ENCODE measurements at regions not wholly inside any gene's neighbourhood (a gene's known extent, or its start where the extent isn't known, plus 50 kb on each side); places are given as distances from the start of the nearest gene placed in this dataset.

- TF ChIP-seq NFIC (IDR thresholded peaks at IDR 0.05; ENCODE audit: borderline replicate concordance): no peak
- TF ChIP-seq EP300 (IDR thresholded peaks at IDR 0.05; ENCODE audit: borderline replicate concordance in 1 of 2, low read depth in 1 of 2, low read length in 1 of 2): no peak
- TF ChIP-seq, protein P1, sequence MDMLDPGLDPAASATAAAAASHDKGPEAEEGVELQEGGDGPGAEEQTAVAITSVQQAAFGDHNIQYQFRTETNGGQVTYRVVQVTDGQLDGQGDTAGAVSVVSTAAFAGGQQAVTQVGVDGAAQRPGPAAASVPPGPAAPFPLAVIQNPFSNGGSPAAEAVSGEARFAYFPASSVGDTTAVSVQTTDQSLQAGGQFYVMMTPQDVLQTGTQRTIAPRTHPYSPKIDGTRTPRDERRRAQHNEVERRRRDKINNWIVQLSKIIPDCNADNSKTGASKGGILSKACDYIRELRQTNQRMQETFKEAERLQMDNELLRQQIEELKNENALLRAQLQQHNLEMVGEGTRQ (IDR thresholded peaks at IDR 0.05; ENCODE audit: borderline replicate concordance, low read depth, low read length): no peak
- no peak for TF ChIP-seq RAD21 (IDR thresholded peaks at IDR 0.05; ENCODE audit: low read length)
- TF ChIP-seq MAX (IDR thresholded peaks at IDR 0.05; ENCODE audit: low read depth): no peak
- TF ChIP-seq FOXM1 (IDR thresholded peaks at IDR 0.05; ENCODE audit: low read depth): no peak
- TF ChIP-seq FOSL2 (IDR thresholded peaks at IDR 0.05; ENCODE audit: borderline replicate concordance, low read depth): no peak
- no peak for TF ChIP-seq RXRA (IDR thresholded peaks at IDR 0.05; ENCODE audit: borderline replicate concordance, low read depth)
- TF ChIP-seq SMC3 (IDR thresholded peaks at IDR 0.05; ENCODE audit: low read depth, low read length): no peak
- TF ChIP-seq GABPA (IDR thresholded peaks at IDR 0.05; ENCODE audit: low read depth): no peak
These were observed 674.4 kb downstream of the SEMA5A start (continued) for GRCh38 chr5:8871446-8871845.

DNA sequence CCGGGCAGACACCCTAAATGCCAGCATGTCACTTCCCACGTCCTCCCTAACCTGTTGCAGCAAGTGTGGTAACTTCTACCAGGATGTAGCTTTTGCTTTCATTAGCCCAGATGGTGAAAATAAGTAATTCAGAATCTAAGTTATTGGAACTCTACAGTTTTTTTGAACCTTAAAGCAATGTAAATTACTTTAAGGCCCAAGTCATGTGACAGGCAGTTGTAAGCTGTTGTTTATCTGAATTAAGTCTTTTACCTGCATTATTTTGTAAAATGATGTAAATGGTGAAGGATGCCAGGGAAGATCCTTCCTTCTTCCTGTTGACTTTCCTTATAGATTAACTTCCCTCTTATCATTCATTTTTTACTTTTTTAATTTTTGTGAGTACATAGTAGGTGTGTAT, 670.2 kb downstream of the SEMA5A start:
- H3K4me1 ChIP-seq (ENCODE audit: control insufficient read depth in 1 of 2, insufficient read depth in 2 of 2, low read depth in 1 of 2, low read length in 1 of 2): no peaks in the 10 kb centered on the region
- DNase-seq: no peak
- CTCF ChIA-PET: no interaction called here

More for the DNA sequence above, 670.2 kb downstream of the SEMA5A start:
- H3K27ac ChIP-seq (ENCODE audit: low read depth in 2 of 2, low read length in 1 of 2): no peak overlapping the region
- no peaks in the 10 kb centered on the region for H4K20me1 ChIP-seq (ENCODE audit: insufficient read depth)
- POLR2A ChIA-PET: no interaction called here
- no peak overlapping the region for H2AFZ ChIP-seq (ENCODE audit: low read depth)
- H3K27me3 ChIP-seq (ENCODE audit: insufficient read depth): no peaks in the 10 kb centered on the region; the same call in 1 of the 2 replicates
- no peaks in the 10 kb centered on the region for H3K9me2 ChIP-seq
- no peak overlapping the region for H3K4me2 ChIP-seq
- H3K9me3 ChIP-seq: no peaks in the 10 kb centered on the region
- no peaks in the 10 kb centered on the region for H3K36me3 ChIP-seq (replicated peaks in 1 of 2; ENCODE audit: control insufficient read depth in 1 of 2, insufficient read depth in 2 of 2, low read length in 1 of 2)
- no peak for TF ChIP-seq TAF1 (IDR thresholded peaks at IDR 0.05; ENCODE audit: borderline replicate concordance, low read depth, low read length)
- no peak for TF ChIP-seq TCF12 (IDR thresholded peaks at IDR 0.05)
- no peak for TF ChIP-seq TEAD4 (IDR thresholded peaks at IDR 0.05; ENCODE audit: borderline replicate concordance, insufficient read depth)
- TF ChIP-seq, protein P2, sequence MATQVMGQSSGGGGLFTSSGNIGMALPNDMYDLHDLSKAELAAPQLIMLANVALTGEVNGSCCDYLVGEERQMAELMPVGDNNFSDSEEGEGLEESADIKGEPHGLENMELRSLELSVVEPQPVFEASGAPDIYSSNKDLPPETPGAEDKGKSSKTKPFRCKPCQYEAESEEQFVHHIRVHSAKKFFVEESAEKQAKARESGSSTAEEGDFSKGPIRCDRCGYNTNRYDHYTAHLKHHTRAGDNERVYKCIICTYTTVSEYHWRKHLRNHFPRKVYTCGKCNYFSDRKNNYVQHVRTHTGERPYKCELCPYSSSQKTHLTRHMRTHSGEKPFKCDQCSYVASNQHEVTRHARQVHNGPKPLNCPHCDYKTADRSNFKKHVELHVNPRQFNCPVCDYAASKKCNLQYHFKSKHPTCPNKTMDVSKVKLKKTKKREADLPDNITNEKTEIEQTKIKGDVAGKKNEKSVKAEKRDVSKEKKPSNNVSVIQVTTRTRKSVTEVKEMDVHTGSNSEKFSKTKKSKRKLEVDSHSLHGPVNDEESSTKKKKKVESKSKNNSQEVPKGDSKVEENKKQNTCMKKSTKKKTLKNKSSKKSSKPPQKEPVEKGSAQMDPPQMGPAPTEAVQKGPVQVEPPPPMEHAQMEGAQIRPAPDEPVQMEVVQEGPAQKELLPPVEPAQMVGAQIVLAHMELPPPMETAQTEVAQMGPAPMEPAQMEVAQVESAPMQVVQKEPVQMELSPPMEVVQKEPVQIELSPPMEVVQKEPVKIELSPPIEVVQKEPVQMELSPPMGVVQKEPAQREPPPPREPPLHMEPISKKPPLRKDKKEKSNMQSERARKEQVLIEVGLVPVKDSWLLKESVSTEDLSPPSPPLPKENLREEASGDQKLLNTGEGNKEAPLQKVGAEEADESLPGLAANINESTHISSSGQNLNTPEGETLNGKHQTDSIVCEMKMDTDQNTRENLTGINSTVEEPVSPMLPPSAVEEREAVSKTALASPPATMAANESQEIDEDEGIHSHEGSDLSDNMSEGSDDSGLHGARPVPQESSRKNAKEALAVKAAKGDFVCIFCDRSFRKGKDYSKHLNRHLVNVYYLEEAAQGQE (IDR thresholded peaks at IDR 0.05; ENCODE audit: low read depth, low read length): no peak
- TF ChIP-seq CHD2 (IDR thresholded peaks at IDR 0.05; ENCODE audit: low read length, partially characterized antibody): no peak
- TF ChIP-seq, protein P3, sequence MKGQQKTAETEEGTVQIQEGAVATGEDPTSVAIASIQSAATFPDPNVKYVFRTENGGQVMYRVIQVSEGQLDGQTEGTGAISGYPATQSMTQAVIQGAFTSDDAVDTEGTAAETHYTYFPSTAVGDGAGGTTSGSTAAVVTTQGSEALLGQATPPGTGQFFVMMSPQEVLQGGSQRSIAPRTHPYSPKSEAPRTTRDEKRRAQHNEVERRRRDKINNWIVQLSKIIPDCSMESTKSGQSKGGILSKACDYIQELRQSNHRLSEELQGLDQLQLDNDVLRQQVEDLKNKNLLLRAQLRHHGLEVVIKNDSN (IDR thresholded peaks at IDR 0.05; ENCODE audit: borderline replicate concordance, low read depth): no peak
- no peak for TF ChIP-seq RCOR1 (IDR thresholded peaks at IDR 0.05; ENCODE audit: low read length)
- TF ChIP-seq NRF1 (IDR thresholded peaks at IDR 0.05; ENCODE audit: low read depth, low read length): no peak
- TF ChIP-seq NFIC (IDR thresholded peaks at IDR 0.05; ENCODE audit: borderline replicate concordance): no peak
- no peak for TF ChIP-seq MAX (IDR thresholded peaks at IDR 0.05; ENCODE audit: low read depth)
- TF ChIP-seq, protein P4, sequence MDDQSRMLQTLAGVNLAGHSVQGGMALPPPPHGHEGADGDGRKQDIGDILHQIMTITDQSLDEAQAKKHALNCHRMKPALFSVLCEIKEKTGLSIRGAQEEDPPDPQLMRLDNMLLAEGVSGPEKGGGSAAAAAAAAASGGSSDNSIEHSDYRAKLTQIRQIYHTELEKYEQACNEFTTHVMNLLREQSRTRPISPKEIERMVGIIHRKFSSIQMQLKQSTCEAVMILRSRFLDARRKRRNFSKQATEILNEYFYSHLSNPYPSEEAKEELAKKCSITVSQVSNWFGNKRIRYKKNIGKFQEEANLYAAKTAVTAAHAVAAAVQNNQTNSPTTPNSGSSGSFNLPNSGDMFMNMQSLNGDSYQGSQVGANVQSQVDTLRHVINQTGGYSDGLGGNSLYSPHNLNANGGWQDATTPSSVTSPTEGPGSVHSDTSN (IDR thresholded peaks at IDR 0.05): no peak
- TF ChIP-seq MXI1 (IDR thresholded peaks at IDR 0.05; ENCODE audit: low read depth, low read length): no peak
- no peak for TF ChIP-seq FOXM1 (IDR thresholded peaks at IDR 0.05; ENCODE audit: low read depth)
- no peak for TF ChIP-seq POLR2AphosphoS5 (IDR thresholded peaks at IDR 0.05; ENCODE audit: low read depth, low read length)
- TF ChIP-seq RAD21 (IDR thresholded peaks at IDR 0.05; ENCODE audit: low read length): no peak
- no peak for TF ChIP-seq GATA2 (CRISPR knock-in tag; IDR thresholded peaks at IDR 0.05)
- no peak for TF ChIP-seq RFX5 (IDR thresholded peaks at IDR 0.05; ENCODE audit: low read length)
- no peak for TF ChIP-seq JUND (IDR thresholded peaks at IDR 0.05)
- no peak for TF ChIP-seq GABPA (IDR thresholded peaks at IDR 0.05; ENCODE audit: low read depth)
- no peak for TF ChIP-seq YY1 (IDR thresholded peaks at IDR 0.05; ENCODE audit: low read depth)
- no peaks in the 10 kb centered on the region for H3F3A ChIP-seq (replicated peaks; ENCODE audit: insufficient read depth)
- no peak overlapping the region for H3K4me3 ChIP-seq (ENCODE audit: low read depth in 2 of 2, low read length in 1 of 2)
- no peaks in the 10 kb centered on the region for H3K79me2 ChIP-seq (ENCODE audit: insufficient read depth)
- H3K9ac ChIP-seq: no peak overlapping the region
- 14% methylated on average over 2 of the region's 2 CpGs for WGBS (ENCODE audit: low lambda C conversion rate)

Measured in SK-N-SH (cell line).